HCT116 (cell line): ENCODE measurements at regions not wholly inside any gene's neighbourhood (a gene's known extent, or its start where the extent isn't known, plus 50 kb on each side); places are given as distances from the start of the nearest gene placed in this dataset.

Experiments
- ATAC-seq: fragments of 200-7000 bp; cut with Tn5 transposase; 2 replicates; pipeline ENCODE4 v1.9.1; 2020; ENCODE audit warnings: mild to moderate bottlenecking, moderate library complexity
- BruUV-seq: library from RNA; stranded (reverse); fragments of 400-500 nt; replicated peaks from 2 replicates; lab custom pipeline; 2021; lab: Mats Ljungman, UMichigan
- CTCF ChIA-PET: fragments of 300-600 bp; sonication (Branson Sonifier 250); formaldehyde crosslinking; loops from one replicate; lab custom pipeline; 2021; ENCODE audit warnings: antibody characterized with exemption; lab: Charles Lee
- POLR2A ChIA-PET: fragments of 300-600, 350-600 bp; sonication (Branson Sonifier 250); formaldehyde crosslinking; loops from one replicate; lab custom pipeline; 2021; ENCODE audit warnings: antibody characterized with exemption; lab: Charles Lee
- RAD21 ChIA-PET, 2 experiments: fragments of 300-600 bp; sonication (Branson Sonifier 250); formaldehyde crosslinking; loops; one replicate each; lab custom pipeline; 2023; ENCODE audit warnings: low total read pairs in 2 of 2; ENCODE audit not compliant: uncharacterized antibody in 2 of 2, unreplicated experiment in 2 of 2, low non-redundant PET in 1 of 2; lab: Charles Lee
- DNase-seq: peaks from one replicate; pipeline ENCODE4 v3.0.0-alpha.2; 2010; ENCODE audit warnings: low read depth, low spot score
- H2AFZ ChIP-seq: fragments of 200-600 bp; shearing (Covaris generic), sonication (generic); 2 replicates; pipeline ENCODE4 v1.6.1; 2017; ENCODE audit warnings: low read depth, mixed run types, mixed read lengths, antibody characterized with exemption, low read length; ENCODE audit not compliant: poor library complexity, severe bottlenecking
- H3K27ac ChIP-seq: 2 replicates; pipeline ENCODE4 v1.5.1; 2012; ENCODE audit warnings: low read depth, low read length
- H3K27me3 ChIP-seq: fragments of 200-600 bp; sonication (generic); 2 replicates; pipeline ENCODE4 v1.6.1; 2016; ENCODE audit warnings: mixed run types, low read length, mixed read lengths; ENCODE audit not compliant: insufficient read depth
- H3K36me3 ChIP-seq, 2 experiments: fragments of 200-500 bp in 1 of 2; fragments of 200-600 bp in 1 of 2; sonication (Bioruptor generic) in 1 of 2; sonication (generic) in 1 of 2; 2 replicates each; pipeline versions ENCODE4 v1.5.1 to v1.6.1; 2014 to 2016; ENCODE audit warnings: low read length in 2 of 2, inconsistent platforms in 1 of 2, mixed read lengths in 1 of 2, mixed run types in 1 of 2; ENCODE audit not compliant: insufficient read depth in 2 of 2, control insufficient read depth in 1 of 2
- H3K4me1 ChIP-seq, 2 experiments: fragments of 200-600 bp in 1 of 2; sonication (generic) in 1 of 2; 2 replicates each; pipeline versions ENCODE4 v1.5.1 to v1.6.1; 2012 to 2017; ENCODE audit warnings: low read length in 2 of 2, inconsistent platforms in 1 of 2, mild to moderate bottlenecking in 1 of 2, mixed read lengths in 1 of 2, mixed run types in 1 of 2, moderate library complexity in 1 of 2; ENCODE audit not compliant: insufficient read depth in 2 of 2, control insufficient read depth in 1 of 2
- H3K4me2 ChIP-seq: fragments of 200-600 bp; sonication (generic); 2 replicates; pipeline ENCODE4 v1.6.1; 2017; ENCODE audit warnings: mixed run types, low read length, mixed read lengths
- H3K4me3 ChIP-seq, 2 experiments: fragments of 200-600 bp in 1 of 2; sonication (generic) in 1 of 2; replicated peaks in 1 of 2; 2 replicates each; pipeline ENCODE4 v1.5.1; 2011 to 2016; ENCODE audit warnings: low read length in 2 of 2, control low read depth in 1 of 2, low read depth in 1 of 2, mild to moderate bottlenecking in 1 of 2, mixed read lengths in 1 of 2, mixed run types in 1 of 2
- H3K79me2 ChIP-seq: fragments of 200-600 bp; sonication (generic); 2 replicates; pipeline ENCODE4 v1.6.1; 2017; ENCODE audit warnings: mild to moderate bottlenecking, mixed run types, low read length, moderate library complexity, mixed read lengths; ENCODE audit not compliant: insufficient read depth
- H3K9ac ChIP-seq: fragments of 200-600 bp; sonication (generic); 2 replicates; pipeline ENCODE4 v1.6.1; 2016; ENCODE audit warnings: low read length, mixed read lengths
- H3K9me2 ChIP-seq: fragments of 200-600 bp; sonication (generic), shearing (Covaris generic); 2 replicates; pipeline ENCODE4 v1.6.1; 2017; ENCODE audit warnings: mixed run types, mild to moderate bottlenecking, moderate library complexity; ENCODE audit not compliant: insufficient read depth
- H3K9me3 ChIP-seq, 2 experiments: fragments of 200-500 bp in 1 of 2; fragments of 200-600 bp in 1 of 2; sonication (Bioruptor generic) in 1 of 2; sonication (generic) in 1 of 2; 2 replicates each; pipeline ENCODE4 v1.6.1; 2014 to 2017; ENCODE audit warnings: low read length in 2 of 2, mixed read lengths in 2 of 2, inconsistent platforms in 1 of 2, low read depth in 1 of 2, mild to moderate bottlenecking in 1 of 2, mixed run types in 1 of 2, moderate library complexity in 1 of 2; ENCODE audit not compliant: control insufficient read depth in 1 of 2, insufficient read depth in 1 of 2
- H4K20me1 ChIP-seq: fragments of 200-600 bp; sonication (generic), shearing (Covaris generic); 2 replicates; pipeline ENCODE4 v1.6.1; 2017; ENCODE audit warnings: mixed run types, mild to moderate bottlenecking, moderate library complexity; ENCODE audit not compliant: insufficient read depth
- CBX3 ChIP-seq: IDR thresholded peaks from 2 replicates; pipeline ENCODE4 v1.6.1; 2012; ENCODE audit warnings: low read depth
- CEBPB ChIP-seq: IDR thresholded peaks from 2 replicates; pipeline ENCODE4 v1.6.1; 2012; ENCODE audit warnings: low read depth
- EGR1 ChIP-seq: IDR thresholded peaks from 2 replicates; pipeline ENCODE4 v1.6.1; 2012; ENCODE audit warnings: low read depth
- EZH2phosphoT487 ChIP-seq: fragments of 200-600 bp; IDR thresholded peaks from 2 replicates; pipeline ENCODE4 v1.6.1; 2018; ENCODE audit warnings: antibody characterized with exemption, borderline replicate concordance
- FOSL1 ChIP-seq: IDR thresholded peaks from 2 replicates; pipeline ENCODE4 v1.6.1; 2012; ENCODE audit warnings: low read depth
- MAX ChIP-seq: IDR thresholded peaks from 2 replicates; pipeline ENCODE4 v1.6.1; 2012
- REST ChIP-seq: IDR thresholded peaks from 2 replicates; pipeline ENCODE4 v1.6.1; 2012; ENCODE audit warnings: low read depth
- SIN3A ChIP-seq: IDR thresholded peaks from 2 replicates; pipeline ENCODE4 v1.6.1; 2012; ENCODE audit warnings: low read depth
- SRF ChIP-seq: IDR thresholded peaks from 2 replicates; pipeline ENCODE4 v1.6.1; 2012; ENCODE audit warnings: low read depth
- TCF7L2 ChIP-seq: IDR thresholded peaks from 2 replicates; pipeline ENCODE4 v1.7.0; 2011; ENCODE audit warnings: borderline replicate concordance, inconsistent platforms; ENCODE audit not compliant: insufficient read depth, insufficient read length; ENCODE audit errors: extremely low read depth
- ZFX ChIP-seq: fragments of 450-650 bp; IDR thresholded peaks from 2 replicates; pipeline ENCODE4 v1.6.1; 2017
- intact Hi-C: fragments of 100-400 bp; cut with micrococcal nuclease; formaldehyde crosslinking; loops from 2 replicates; pipeline ENCODE4 v1.10.0; 2022
- TF ChIP-seq, protein P1 (sequence below): IDR thresholded peaks from 2 replicates; pipeline ENCODE4 v1.6.1; 2012

GRCh38 chr3:74329096-74329495 lies 285.4 kb downstream of the CNTN3 start:
- no peak for TF ChIP-seq TCF7L2
- TF ChIP-seq ZFX = no peak
- no peak for TF ChIP-seq EZH2phosphoT487
- TF ChIP-seq FOSL1 = no peak
- no peak for TF ChIP-seq CBX3
- TF ChIP-seq SRF = no peak
- TF ChIP-seq REST = no peak
- TF ChIP-seq EGR1 = no peak
- TF ChIP-seq MAX = no peak
- no peak for TF ChIP-seq CEBPB
- no peak for TF ChIP-seq SIN3A
- TF ChIP-seq, protein P1, sequence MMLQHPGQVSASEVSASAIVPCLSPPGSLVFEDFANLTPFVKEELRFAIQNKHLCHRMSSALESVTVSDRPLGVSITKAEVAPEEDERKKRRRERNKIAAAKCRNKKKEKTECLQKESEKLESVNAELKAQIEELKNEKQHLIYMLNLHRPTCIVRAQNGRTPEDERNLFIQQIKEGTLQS = no peak
- Histone ChIP-seq H3K4me2 (no peak overlapping the region), H3K4me3 (no peak overlapping the region), H3K9ac (no peak overlapping the region), H4K20me1 (no peaks in the 10 kb centered on the region), H3K27me3 (no peaks in the 10 kb centered on the region), H3K27ac (no peak overlapping the region), H3K36me3 (no peaks in the 10 kb centered on the region), H3K9me3 (peaks cover 8 to 32% of the 10 kb centered on the region in 2 experiments; a peak in 2 of 4 replicates), H3K9me2 (no peaks in the 10 kb centered on the region), H3K79me2 (no peaks in the 10 kb centered on the region), H3K4me1 (no peaks in the 10 kb centered on the region), H2AFZ (no peak overlapping the region)
- CTCF ChIA-PET = no interaction called here
- RAD21 ChIA-PET = no interaction called here
- DNase-seq (no peak), ATAC-seq (no peak)
- BruUV-seq = no TSS peak
- intact Hi-C loops = no loop called here
- POLR2A ChIA-PET = no interaction called here
